ENCODE measurements at regions not wholly inside any gene's neighbourhood (a gene's known extent, or its start where the extent isn't known, plus 50 kb on each side); places are given as distances from the start of the nearest gene placed in this dataset.
A peak's percentile ranks its signal among the peaks of the same experiment; 100 is the strongest.

DNA sequence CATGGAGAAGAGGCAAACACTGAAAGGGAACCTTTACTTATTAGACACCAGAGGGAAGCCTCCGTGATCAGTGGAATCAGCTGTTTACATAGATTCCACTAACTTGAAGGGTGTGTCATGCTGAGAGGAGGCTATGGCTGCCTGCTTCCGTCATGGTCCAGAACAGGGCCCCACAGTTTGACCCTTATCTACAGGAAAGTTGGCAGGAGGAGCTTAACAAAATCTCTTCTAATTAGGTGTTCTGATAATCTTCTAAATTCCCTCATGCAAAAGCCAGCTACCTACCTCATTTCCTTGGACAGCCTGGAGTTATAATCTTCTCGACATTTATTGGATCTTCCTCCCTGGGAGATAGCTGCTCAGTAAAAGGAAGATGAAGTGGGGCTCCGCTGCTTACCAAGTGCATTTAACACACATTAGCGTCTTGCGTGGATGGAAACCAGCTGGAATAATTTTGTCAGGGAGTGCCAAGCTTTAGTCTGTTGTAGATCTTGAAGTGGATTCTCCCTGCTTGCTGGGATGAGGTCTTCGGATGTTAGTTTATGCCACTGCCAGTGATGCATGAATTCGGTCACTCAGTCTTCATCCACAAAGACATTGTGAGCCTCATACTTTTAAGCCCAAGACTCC, 171.0 kb downstream of the PAH start:
- ATAC-seq (ENCODE audit: insufficient read depth, low FRiP score), result no peak

GRCh38 chr12:102741196-102741595, 175.8 kb downstream of the PAH start:
- Histone ChIP-seq H3K9ac (ENCODE audit: insufficient read depth in 1 of 2, low read length in 2 of 2) (no peak overlapping the region), H3K4me1 (ENCODE audit: control insufficient read depth in 5 of 5, insufficient read depth in 5 of 5, low read length in 5 of 5) (no peaks in the 10 kb centered on the region), H3K27me3 (ENCODE audit: control insufficient read depth in 3 of 3, insufficient read depth in 3 of 3, low read length in 2 of 3) (no peaks in the 10 kb centered on the region), H3K36me3 (ENCODE audit: control insufficient read depth in 4 of 4, insufficient read depth in 4 of 4, low read length in 4 of 4) (no peaks in the 10 kb centered on the region), H3K9me3 (ENCODE audit: control insufficient read depth in 4 of 4, insufficient read depth in 3 of 4, low read length in 3 of 4) (no peaks in the 10 kb centered on the region), H3K27ac (ENCODE audit: low read depth in 1 of 2, low read length in 1 of 2) (no peak overlapping the region), H3K4me3 (no peak overlapping the region)
- ATAC-seq (ENCODE audit: insufficient read depth, low FRiP score), result no peak
- WGBS, 2 donors, result 82 to 91% methylated on average over 3 of the region's 3 CpGs
- DNase-seq, result no peak
- TF ChIP-seq CTCF (IDR thresholded peaks at IDR 0.05; ENCODE audit: control extremely low read depth, extremely low read depth), result no peak

More for the DNA sequence above, 171.0 kb downstream of the PAH start:
- DNase-seq, result peak; percentile 33 to 74 (median 60)
- Histone ChIP-seq H3K36me3 (ENCODE audit: control insufficient read depth in 4 of 4, insufficient read depth in 4 of 4, low read length in 4 of 4) (no peaks in the 10 kb centered on the region), H3K27ac (ENCODE audit: low read depth in 1 of 2, low read length in 1 of 2) (no peak overlapping the region), H3K9me3 (ENCODE audit: control insufficient read depth in 4 of 4, insufficient read depth in 3 of 4, low read length in 3 of 4) (no peaks in the 10 kb centered on the region), H3K4me1 (ENCODE audit: control insufficient read depth in 5 of 5, insufficient read depth in 5 of 5, low read length in 5 of 5) (no peaks in the 10 kb centered on the region), H3K9ac (ENCODE audit: insufficient read depth in 1 of 2, low read length in 2 of 2) (no peak overlapping the region), H3K27me3 (ENCODE audit: control insufficient read depth in 3 of 3, insufficient read depth in 3 of 3, low read length in 2 of 3) (no peaks in the 10 kb centered on the region), H3K4me3 (no peak overlapping the region)
- TF ChIP-seq CTCF (IDR thresholded peaks at IDR 0.05; ENCODE audit: control extremely low read depth, extremely low read depth), result no peak
- WGBS, 2 donors, result 75 to 80% methylated on average over 8 of the region's 8 CpGs

- no peaks in the 10 kb centered on the region for H3K36me3 ChIP-seq (ENCODE audit: control insufficient read depth in 4 of 4, insufficient read depth in 4 of 4, low read length in 4 of 4)
- WGBS, 2 donors, result 41 to 61% methylated on average over 3 of the region's 3 CpGs
- H3K27ac ChIP-seq (ENCODE audit: low read depth in 1 of 2, low read length in 1 of 2), result no peak overlapping the region
- H3K9ac ChIP-seq (ENCODE audit: insufficient read depth in 1 of 2, low read length in 2 of 2), result no peak overlapping the region
- H3K9me3 ChIP-seq (ENCODE audit: control insufficient read depth in 4 of 4, insufficient read depth in 3 of 4, low read length in 3 of 4), result no peaks in the 10 kb centered on the region
- DNase-seq (peak; percentile 15 to 80 (median 80)), ATAC-seq (ENCODE audit: insufficient read depth, low FRiP score) (no peak)
- H3K4me3 ChIP-seq, result no peak overlapping the region
- H3K27me3 ChIP-seq (ENCODE audit: control insufficient read depth in 3 of 3, insufficient read depth in 3 of 3, low read length in 2 of 3), result no peaks in the 10 kb centered on the region
- no peaks in the 10 kb centered on the region for H3K4me1 ChIP-seq (ENCODE audit: control insufficient read depth in 5 of 5, insufficient read depth in 5 of 5, low read length in 5 of 5)
- TF ChIP-seq CTCF (IDR thresholded peaks at IDR 0.05; ENCODE audit: control extremely low read depth, extremely low read depth), result no peak
Observed at GRCh38 chr12:102740141-102740955, 176.7 kb downstream of the PAH start.
